ENCODE measurements at regions not wholly inside any gene's neighbourhood (a gene's known extent, or its start where the extent isn't known, plus 50 kb on each side); places are given as distances from the start of the nearest gene placed in this dataset.

DNA sequence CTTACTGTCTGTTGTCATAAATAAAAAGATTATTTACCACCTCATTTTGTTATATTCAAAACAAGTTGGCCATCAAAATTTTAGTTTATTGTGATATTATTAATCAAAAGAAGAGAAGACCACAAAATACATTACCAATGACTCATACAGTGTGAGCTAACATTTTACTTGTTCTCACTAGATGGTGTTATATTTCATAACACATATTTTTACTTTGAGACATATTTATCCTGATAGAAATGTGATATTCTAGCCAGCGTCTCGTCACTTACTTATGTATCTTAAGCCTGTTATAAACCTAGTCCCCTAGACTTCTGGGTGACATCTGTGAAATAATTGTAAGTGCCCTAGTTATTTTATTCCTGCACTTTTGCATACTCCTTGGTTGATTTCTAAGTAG lies 263.2 kb downstream of the CDH7 start:
- TF ChIP-seq, protein P1, sequence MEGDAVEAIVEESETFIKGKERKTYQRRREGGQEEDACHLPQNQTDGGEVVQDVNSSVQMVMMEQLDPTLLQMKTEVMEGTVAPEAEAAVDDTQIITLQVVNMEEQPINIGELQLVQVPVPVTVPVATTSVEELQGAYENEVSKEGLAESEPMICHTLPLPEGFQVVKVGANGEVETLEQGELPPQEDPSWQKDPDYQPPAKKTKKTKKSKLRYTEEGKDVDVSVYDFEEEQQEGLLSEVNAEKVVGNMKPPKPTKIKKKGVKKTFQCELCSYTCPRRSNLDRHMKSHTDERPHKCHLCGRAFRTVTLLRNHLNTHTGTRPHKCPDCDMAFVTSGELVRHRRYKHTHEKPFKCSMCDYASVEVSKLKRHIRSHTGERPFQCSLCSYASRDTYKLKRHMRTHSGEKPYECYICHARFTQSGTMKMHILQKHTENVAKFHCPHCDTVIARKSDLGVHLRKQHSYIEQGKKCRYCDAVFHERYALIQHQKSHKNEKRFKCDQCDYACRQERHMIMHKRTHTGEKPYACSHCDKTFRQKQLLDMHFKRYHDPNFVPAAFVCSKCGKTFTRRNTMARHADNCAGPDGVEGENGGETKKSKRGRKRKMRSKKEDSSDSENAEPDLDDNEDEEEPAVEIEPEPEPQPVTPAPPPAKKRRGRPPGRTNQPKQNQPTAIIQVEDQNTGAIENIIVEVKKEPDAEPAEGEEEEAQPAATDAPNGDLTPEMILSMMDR (IDR thresholded peaks at IDR 0.05 in 8 of 11, conservative IDR thresholded peaks at IDR 0.05 in 3 of 11): no peak
- TF ChIP-seq POLR2A (IDR thresholded peaks at IDR 0.05): no peak
